ENCODE measurements at regions not wholly inside any gene's neighbourhood (a gene's known extent, or its start where the extent isn't known, plus 50 kb on each side); places are given as distances from the start of the nearest gene placed in this dataset.
A peak's percentile ranks its signal among the peaks of the same experiment; 100 is the strongest.
"Not testable (repeated sequence)": the region's sequence is repeated elsewhere in the genome, so short reads cannot be mapped to it uniquely, and the experiment has no call there.

DNA sequence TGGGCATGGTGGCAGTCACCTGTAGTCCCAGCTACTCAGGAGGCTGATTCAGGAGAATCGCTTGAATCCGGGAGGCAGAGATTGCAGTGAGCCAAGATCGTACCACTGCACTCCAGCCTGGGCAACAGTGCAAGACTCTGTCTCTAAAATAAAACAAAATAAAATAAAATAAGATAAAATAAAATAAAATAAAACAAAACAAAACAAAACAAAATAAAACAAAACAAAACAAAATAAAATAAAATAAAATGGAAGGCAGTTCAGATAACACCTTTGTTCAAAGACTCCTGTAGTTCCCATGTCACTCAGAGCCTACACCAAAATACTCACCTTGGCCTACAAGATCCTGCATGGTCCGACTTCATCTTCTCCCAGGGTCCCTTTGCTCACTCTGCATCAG is 61.3 kb downstream of the SYF2 start:
- not testable (repeated sequence) for H3K4me1 ChIP-seq (ENCODE audit: insufficient read depth, low read length); H3K4me1 Mint-ChIP-seq; DNase-seq; H3K27ac Mint-ChIP-seq; H3K4me3 Mint-ChIP-seq; H3K4me3 ChIP-seq (ENCODE audit: low read length); H3K27ac ChIP-seq (ENCODE audit: low read depth, low read length); H3K27me3 ChIP-seq (ENCODE audit: insufficient read depth, low read length, poor library complexity, severe bottlenecking); H3K27me3 Mint-ChIP-seq; H3K36me3 Mint-ChIP-seq; H3K36me3 ChIP-seq (ENCODE audit: insufficient read depth, low read length); H3K9me3 Mint-ChIP-seq; H3K9me3 ChIP-seq (ENCODE audit: low read length)
- ChIA-PET CTCF (interaction anchor here (1.1 kb wide), 1 partner anchor 8 kb away, joined by 4 read pairs; no protein-coding TSS in a partner anchor), POLR2A (interaction anchor here (0.6 kb wide), 1 partner anchor 361 kb away, joined by 3 read pairs; no protein-coding TSS in a partner anchor)

DNA sequence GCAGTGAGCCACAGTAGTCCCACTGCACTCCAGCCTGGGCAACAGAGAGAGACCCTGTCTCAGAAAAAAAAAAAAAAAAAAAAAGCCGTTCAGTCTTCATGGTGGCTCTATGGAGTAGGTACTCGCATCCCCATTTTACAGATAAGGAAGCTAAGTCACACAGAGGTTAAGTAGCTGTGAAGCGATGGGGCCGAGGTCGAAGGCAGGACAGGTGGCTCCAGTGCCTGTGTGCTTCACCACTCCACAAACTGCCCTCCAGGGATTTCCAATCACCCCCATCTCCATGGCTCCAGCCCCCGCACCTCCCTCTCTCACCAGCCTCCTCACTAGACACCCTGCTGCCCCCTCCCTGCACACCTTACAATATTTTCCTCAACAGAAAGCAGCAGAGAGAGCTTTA is 61.9 kb downstream of the SYF2 start:
- no peaks in the 10 kb centered on the region for H3K36me3 ChIP-seq (ENCODE audit: insufficient read depth, low read length)
- no peak overlapping the region for H3K4me3 Mint-ChIP-seq
- H3K27ac ChIP-seq (ENCODE audit: low read depth, low read length): no peak overlapping the region
- H3K4me1 Mint-ChIP-seq: no peaks in the 10 kb centered on the region
- no peaks in the 10 kb centered on the region for H3K4me1 ChIP-seq (ENCODE audit: insufficient read depth, low read length)
- H3K27me3 Mint-ChIP-seq: no peaks in the 10 kb centered on the region
- peaks cover 0 to 3% (median 0%) of the 10 kb centered on the region in 3 donors for H3K36me3 Mint-ChIP-seq
- H3K27ac Mint-ChIP-seq: no peak overlapping the region
- H3K4me3 ChIP-seq (ENCODE audit: low read length): no peak overlapping the region
- no peaks in the 10 kb centered on the region for H3K27me3 ChIP-seq (ENCODE audit: insufficient read depth, low read length, poor library complexity, severe bottlenecking)
- H3K9me3 Mint-ChIP-seq: no peaks in the 10 kb centered on the region
- DNase-seq: no peak
- POLR2A ChIA-PET: interaction anchor here (0.6 kb wide), 1 partner anchor 360 kb away, joined by 3 read pairs; no protein-coding TSS in a partner anchor
- CTCF ChIA-PET: interaction anchor here (1.1 kb wide), 1 partner anchor 8 kb away, joined by 4 read pairs; no protein-coding TSS in a partner anchor
- H3K9me3 ChIP-seq (ENCODE audit: low read length): no peaks in the 10 kb centered on the region

GRCh38 chr1:25169610-25170009 is 62.7 kb downstream of the SYF2 start:
- no peaks in the 10 kb centered on the region for H3K36me3 ChIP-seq (ENCODE audit: insufficient read depth, low read length)
- H3K27me3 Mint-ChIP-seq: no peaks in the 10 kb centered on the region
- no peak overlapping the region for H3K27ac Mint-ChIP-seq
- no peaks in the 10 kb centered on the region for H3K9me3 Mint-ChIP-seq
- H3K4me1 Mint-ChIP-seq: no peaks in the 10 kb centered on the region
- no peak for DNase-seq
- H3K4me3 ChIP-seq (ENCODE audit: low read length): no peak overlapping the region
- no peaks in the 10 kb centered on the region for H3K4me1 ChIP-seq (ENCODE audit: insufficient read depth, low read length)
- peaks cover 0 to 3% (median 0%) of the 10 kb centered on the region in 3 donors for H3K36me3 Mint-ChIP-seq
- no peaks in the 10 kb centered on the region for H3K9me3 ChIP-seq (ENCODE audit: low read length)
- ChIA-PET POLR2A (no interaction called here), CTCF (no interaction called here)
- H3K4me3 Mint-ChIP-seq: no peak overlapping the region
- H3K27ac ChIP-seq (ENCODE audit: low read depth, low read length): no peak overlapping the region
- no peaks in the 10 kb centered on the region for H3K27me3 ChIP-seq (ENCODE audit: insufficient read depth, low read length, poor library complexity, severe bottlenecking)

DNA sequence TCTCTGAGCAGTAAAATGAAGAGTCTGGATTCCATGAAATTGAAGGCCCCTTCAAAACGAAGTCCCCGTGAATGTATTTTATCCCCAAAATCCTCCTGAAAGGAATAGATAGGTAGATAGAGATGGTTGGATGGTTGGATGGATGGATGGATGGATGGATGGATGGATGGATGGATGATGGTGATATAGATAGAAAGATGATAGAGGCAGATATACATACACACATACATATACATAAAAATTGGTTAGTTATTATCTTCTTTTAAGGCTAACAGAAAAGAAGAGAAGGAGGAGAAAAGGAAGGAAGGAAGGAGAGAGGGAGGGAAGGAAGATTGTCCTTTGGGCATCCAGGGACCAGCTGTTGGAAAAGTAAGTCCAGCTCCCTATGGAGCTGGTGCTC is 63.1 kb downstream of the SYF2 start:
- no peaks in the 10 kb centered on the region for H3K4me1 ChIP-seq (ENCODE audit: insufficient read depth, low read length)
- no peaks in the 10 kb centered on the region for H3K9me3 ChIP-seq (ENCODE audit: low read length)
- no peaks in the 10 kb centered on the region for H3K27me3 Mint-ChIP-seq
- ChIA-PET CTCF (no interaction called here), POLR2A (no interaction called here)
- H3K4me3 Mint-ChIP-seq: no peak overlapping the region
- peak overlapping the region in 1 of 8 donors; percentile 74 for H3K27ac Mint-ChIP-seq
- DNase-seq: no peak
- H3K4me1 Mint-ChIP-seq: no peaks in the 10 kb centered on the region
- no peak overlapping the region for H3K4me3 ChIP-seq (ENCODE audit: low read length)
- no peaks in the 10 kb centered on the region for H3K36me3 ChIP-seq (ENCODE audit: insufficient read depth, low read length)
- H3K36me3 Mint-ChIP-seq: peaks cover 0 to 3% (median 0%) of the 10 kb centered on the region in 3 donors
- H3K27ac ChIP-seq (ENCODE audit: low read depth, low read length): no peak overlapping the region
- H3K9me3 Mint-ChIP-seq: no peaks in the 10 kb centered on the region
- no peaks in the 10 kb centered on the region for H3K27me3 ChIP-seq (ENCODE audit: insufficient read depth, low read length, poor library complexity, severe bottlenecking)

DNA sequence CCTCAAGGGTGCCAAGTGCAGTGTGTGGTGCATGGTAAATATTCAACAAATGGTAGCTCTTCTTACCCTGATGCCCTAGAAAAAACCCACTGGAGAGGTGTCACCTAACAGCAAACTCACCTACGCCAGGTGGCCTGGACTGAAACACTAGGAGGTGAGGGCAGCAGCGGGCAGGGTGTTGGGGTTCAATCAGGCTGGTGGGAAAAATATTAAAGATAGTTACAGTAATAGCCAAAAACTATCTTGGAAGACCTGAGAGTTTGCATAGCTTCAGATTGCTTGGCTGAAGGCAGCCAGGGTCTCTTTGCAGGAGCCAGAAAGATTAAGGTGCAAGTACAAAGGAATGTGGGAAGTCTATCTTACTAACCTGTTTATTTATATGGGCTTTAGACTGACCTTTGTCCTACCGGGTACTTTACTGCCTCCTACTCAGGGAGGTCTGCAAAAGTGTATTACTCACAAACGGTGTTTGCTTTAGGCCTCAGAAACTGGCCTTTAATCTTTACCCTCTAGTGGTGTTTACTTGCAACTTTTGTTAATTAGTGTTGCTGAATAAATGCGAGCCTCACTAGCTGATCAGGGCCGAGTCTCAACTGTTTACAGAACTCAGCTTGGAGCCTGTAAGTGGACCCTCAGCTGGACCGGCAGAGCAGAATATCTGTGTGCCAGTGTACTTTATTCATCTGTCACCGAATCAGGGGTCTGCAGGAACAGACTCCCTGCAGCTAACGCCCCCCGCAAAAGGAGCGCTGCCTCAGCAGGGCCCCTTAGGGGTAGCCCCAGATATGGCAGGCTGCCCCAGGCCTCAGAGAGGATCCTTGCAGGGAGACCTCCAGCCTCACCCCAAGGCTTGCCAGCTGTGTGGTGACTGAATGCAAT is 63.9 kb downstream of the SYF2 start:
- Mint-ChIP-seq H3K36me3 (peaks cover 0 to 3% (median 0%) of the 10 kb centered on the region in 3 donors), H3K27me3 (no peaks in the 10 kb centered on the region), H3K9me3 (no peaks in the 10 kb centered on the region), H3K4me3 (no peak overlapping the region), H3K27ac (no peak overlapping the region), H3K4me1 (no peaks in the 10 kb centered on the region)
- no peak overlapping the region for H3K27ac ChIP-seq (ENCODE audit: low read depth, low read length)
- H3K9me3 ChIP-seq (ENCODE audit: low read length): no peaks in the 10 kb centered on the region
- POLR2A ChIA-PET: no interaction called here
- H3K4me1 ChIP-seq (ENCODE audit: insufficient read depth, low read length): no peaks in the 10 kb centered on the region
- no peak for DNase-seq
- H3K36me3 ChIP-seq (ENCODE audit: insufficient read depth, low read length): no peaks in the 10 kb centered on the region
- CTCF ChIA-PET: interaction anchor here (1.1 to 1.5 kb wide), 2 partner anchors 21 to 334 kb away, joined by 3 read pairs; no protein-coding TSS in a partner anchor
- no peaks in the 10 kb centered on the region for H3K27me3 ChIP-seq (ENCODE audit: insufficient read depth, low read length, poor library complexity, severe bottlenecking)
- H3K4me3 ChIP-seq (ENCODE audit: low read length): no peak overlapping the region

GRCh38 chr1:25167269-25168192 is 64.8 kb downstream of the SYF2 start:
- no peak overlapping the region for H3K4me3 Mint-ChIP-seq
- no peaks in the 10 kb centered on the region for H3K9me3 ChIP-seq (ENCODE audit: low read length)

DNA sequence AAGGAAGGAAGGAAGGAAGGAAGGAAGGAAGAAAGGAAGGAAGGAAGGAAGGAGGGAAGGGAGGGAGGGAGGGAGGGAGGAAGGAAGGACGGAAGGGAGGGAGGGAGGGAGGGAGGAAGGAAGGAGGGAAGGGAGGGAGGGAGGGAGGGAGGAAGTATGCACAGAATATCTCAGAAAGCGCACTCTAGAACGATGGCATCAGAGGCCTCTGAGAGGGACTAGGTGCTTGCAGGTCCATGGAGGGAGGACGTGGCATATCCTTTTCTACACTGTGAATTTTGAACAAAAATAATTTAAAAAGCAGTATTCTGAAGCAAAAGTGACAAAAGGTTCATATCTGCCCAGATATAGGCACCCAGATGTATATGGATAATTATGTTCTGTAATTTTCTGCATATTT is 65.5 kb downstream of the SYF2 start:
- H3K9me3 ChIP-seq (ENCODE audit: low read length): no peaks in the 10 kb centered on the region
- no peak for DNase-seq
- no peaks in the 10 kb centered on the region for H3K4me1 ChIP-seq (ENCODE audit: insufficient read depth, low read length)
- no peaks in the 10 kb centered on the region for H3K9me3 Mint-ChIP-seq
- ChIA-PET POLR2A (no interaction called here), CTCF (no interaction called here)
- no peaks in the 10 kb centered on the region for H3K27me3 ChIP-seq (ENCODE audit: insufficient read depth, low read length, poor library complexity, severe bottlenecking)
- H3K4me3 Mint-ChIP-seq: no peak overlapping the region
- H3K36me3 ChIP-seq (ENCODE audit: insufficient read depth, low read length): no peaks in the 10 kb centered on the region
- H3K27ac Mint-ChIP-seq: peak overlapping the region in 1 of 8 donors; percentile 52
- H3K36me3 Mint-ChIP-seq: peaks cover 0 to 3% (median 0%) of the 10 kb centered on the region in 3 donors
- no peaks in the 10 kb centered on the region for H3K4me1 Mint-ChIP-seq
- H3K27me3 Mint-ChIP-seq: peaks cover 2 to 4% of the 10 kb centered on the region in 2 donors
- no peak overlapping the region for H3K4me3 ChIP-seq (ENCODE audit: low read length)
- no peak overlapping the region for H3K27ac ChIP-seq (ENCODE audit: low read depth, low read length)

More at GRCh38 chr1:25167269-25168192, 64.8 kb downstream of the SYF2 start:
- Histone ChIP-seq H3K4me1 (ENCODE audit: insufficient read depth, low read length) (no peaks in the 10 kb centered on the region), H3K36me3 (ENCODE audit: insufficient read depth, low read length) (no peaks in the 10 kb centered on the region), H3K4me3 (ENCODE audit: low read length) (no peak overlapping the region), H3K27ac (ENCODE audit: low read depth, low read length) (no peak overlapping the region), H3K27me3 (ENCODE audit: insufficient read depth, low read length, poor library complexity, severe bottlenecking) (no peaks in the 10 kb centered on the region)
- CTCF ChIA-PET: interaction anchor here (1.1 to 1.5 kb wide), 2 partner anchors 20 to 333 kb away, joined by 3 read pairs; no protein-coding TSS in a partner anchor
- Mint-ChIP-seq H3K36me3 (peaks cover 0 to 3% (median 0%) of the 10 kb centered on the region in 3 donors), H3K27ac (peak overlapping the region in 2 of 8 donors; percentile 42 to 52), H3K27me3 (no peaks in the 10 kb centered on the region), H3K4me1 (no peaks in the 10 kb centered on the region), H3K9me3 (no peaks in the 10 kb centered on the region)
- DNase-seq: no peak
- POLR2A ChIA-PET: no interaction called here

DNA sequence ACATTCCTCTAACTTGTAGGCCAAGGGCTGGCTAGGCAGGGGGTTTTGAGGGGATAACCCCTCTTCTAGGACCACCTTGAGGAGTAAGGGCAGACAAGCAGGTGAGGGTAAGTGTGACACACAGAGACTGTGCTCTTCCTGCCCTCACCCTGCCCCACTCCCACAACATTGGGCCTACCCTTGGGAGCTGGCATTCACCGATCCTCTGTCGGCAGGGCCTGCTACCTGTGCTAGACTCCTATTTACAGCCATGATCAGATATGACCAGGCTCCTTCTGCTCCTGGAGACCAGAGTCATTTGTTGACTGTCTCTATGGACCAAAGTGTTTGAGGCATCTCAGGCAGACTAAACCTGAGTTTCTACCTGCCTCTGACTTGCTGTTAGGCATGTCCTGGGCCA is 68.3 kb downstream of the SYF2 start:
- H3K36me3 ChIP-seq (ENCODE audit: insufficient read depth, low read length): no peaks in the 10 kb centered on the region
- ChIA-PET CTCF (interaction anchor here (1.0 kb wide), 1 partner anchor 15 kb away, joined by 3 read pairs; no protein-coding TSS in a partner anchor), POLR2A (no interaction called here)
- H3K4me1 Mint-ChIP-seq: no peaks in the 10 kb centered on the region
- no peaks in the 10 kb centered on the region for H3K4me1 ChIP-seq (ENCODE audit: insufficient read depth, low read length)
- no peaks in the 10 kb centered on the region for H3K9me3 Mint-ChIP-seq
- no peak overlapping the region for H3K27ac Mint-ChIP-seq
- H3K27me3 Mint-ChIP-seq: peaks cover 3 to 19% of the 10 kb centered on the region in 2 donors
- H3K27me3 ChIP-seq (ENCODE audit: insufficient read depth, low read length, poor library complexity, severe bottlenecking): no peaks in the 10 kb centered on the region
- no peak overlapping the region for H3K27ac ChIP-seq (ENCODE audit: low read depth, low read length)
- H3K4me3 Mint-ChIP-seq: no peak overlapping the region
- H3K9me3 ChIP-seq (ENCODE audit: low read length): no peaks in the 10 kb centered on the region
- H3K4me3 ChIP-seq (ENCODE audit: low read length): no peak overlapping the region
- DNase-seq: no peak
- no peaks in the 10 kb centered on the region for H3K36me3 Mint-ChIP-seq
